ENCODE measurements at regions not wholly inside any gene's neighbourhood (a gene's known extent, or its start where the extent isn't known, plus 50 kb on each side); places are given as distances from the start of the nearest gene placed in this dataset.

DNA sequence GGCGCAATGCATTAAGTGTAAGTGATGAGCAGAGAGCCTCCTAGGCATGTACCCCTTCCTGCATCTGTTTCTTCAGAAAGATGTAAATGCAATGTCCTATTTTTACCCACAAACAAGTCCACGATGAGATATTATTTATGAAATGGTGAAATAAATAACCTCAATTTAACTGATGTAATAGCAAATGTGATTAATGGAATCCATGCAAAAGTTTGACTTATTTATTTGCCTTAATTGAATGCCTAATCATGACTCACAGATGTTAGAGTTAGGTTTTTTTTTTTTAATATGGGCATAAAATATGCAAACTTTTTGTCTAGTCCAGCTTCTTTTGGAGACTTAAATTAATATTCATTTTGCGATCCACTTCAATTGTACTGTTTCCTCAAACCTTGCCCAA lies 67.7 kb upstream of the ITGA4 start:
- H3K79me2 ChIP-seq (ENCODE audit: low read length) = no peaks in the 10 kb centered on the region
- H3K4me2 ChIP-seq (ENCODE audit: low read length) = no peak overlapping the region
- no peaks in the 10 kb centered on the region for H3K9me3 ChIP-seq (ENCODE audit: insufficient read depth, low read length)
- no peak overlapping the region for H3K4me3 ChIP-seq (ENCODE audit: low read length)
- H3K9ac ChIP-seq (ENCODE audit: low read length) = no peak overlapping the region
- H3K27me3 ChIP-seq (ENCODE audit: low read depth, low read length) = no peaks in the 10 kb centered on the region
- TF ChIP-seq, protein P1, sequence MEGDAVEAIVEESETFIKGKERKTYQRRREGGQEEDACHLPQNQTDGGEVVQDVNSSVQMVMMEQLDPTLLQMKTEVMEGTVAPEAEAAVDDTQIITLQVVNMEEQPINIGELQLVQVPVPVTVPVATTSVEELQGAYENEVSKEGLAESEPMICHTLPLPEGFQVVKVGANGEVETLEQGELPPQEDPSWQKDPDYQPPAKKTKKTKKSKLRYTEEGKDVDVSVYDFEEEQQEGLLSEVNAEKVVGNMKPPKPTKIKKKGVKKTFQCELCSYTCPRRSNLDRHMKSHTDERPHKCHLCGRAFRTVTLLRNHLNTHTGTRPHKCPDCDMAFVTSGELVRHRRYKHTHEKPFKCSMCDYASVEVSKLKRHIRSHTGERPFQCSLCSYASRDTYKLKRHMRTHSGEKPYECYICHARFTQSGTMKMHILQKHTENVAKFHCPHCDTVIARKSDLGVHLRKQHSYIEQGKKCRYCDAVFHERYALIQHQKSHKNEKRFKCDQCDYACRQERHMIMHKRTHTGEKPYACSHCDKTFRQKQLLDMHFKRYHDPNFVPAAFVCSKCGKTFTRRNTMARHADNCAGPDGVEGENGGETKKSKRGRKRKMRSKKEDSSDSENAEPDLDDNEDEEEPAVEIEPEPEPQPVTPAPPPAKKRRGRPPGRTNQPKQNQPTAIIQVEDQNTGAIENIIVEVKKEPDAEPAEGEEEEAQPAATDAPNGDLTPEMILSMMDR (IDR thresholded peaks at IDR 0.05; ENCODE audit: low read depth, low read length) = no peak
- TF ChIP-seq EZH2phosphoT487 (IDR thresholded peaks at IDR 0.05; ENCODE audit: low read depth) = no peak
- no peaks in the 10 kb centered on the region for H3K36me3 ChIP-seq (replicated peaks; ENCODE audit: low read depth, low read length)
- H3K4me1 ChIP-seq (ENCODE audit: low read length) = peaks cover 5% of the 10 kb centered on the region
- H2AFZ ChIP-seq (ENCODE audit: low read depth, low read length) = no peak overlapping the region
- no peaks in the 10 kb centered on the region for H4K20me1 ChIP-seq (ENCODE audit: insufficient read depth, low read length)
- no peak overlapping the region for H3K27ac ChIP-seq (ENCODE audit: low read length)

DNA sequence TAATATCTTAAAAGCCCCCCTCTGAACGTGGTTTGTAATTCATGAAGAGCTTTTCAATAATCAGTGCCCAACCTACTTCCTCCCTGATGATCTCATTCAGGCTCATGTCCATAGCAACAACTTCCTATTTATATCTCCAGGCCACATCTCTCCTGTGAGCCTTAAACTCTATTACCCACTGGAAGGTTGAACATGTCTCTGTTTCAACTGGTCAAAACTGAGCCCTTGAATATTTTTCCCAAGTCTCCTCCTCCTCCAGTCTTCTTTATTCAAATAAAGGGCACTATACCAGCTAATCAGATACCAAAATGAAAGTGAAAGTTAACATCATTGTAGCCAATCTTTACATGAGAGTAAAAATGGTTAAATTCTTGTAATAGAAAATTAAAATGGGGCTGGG lies 63.7 kb upstream of the ITGA4 start:
- Histone ChIP-seq H3K27me3 (ENCODE audit: low read depth, low read length) (no peaks in the 10 kb centered on the region), H3K36me3 (replicated peaks; ENCODE audit: low read depth, low read length) (no peaks in the 10 kb centered on the region), H3K9ac (ENCODE audit: low read length) (no peak overlapping the region), H3K79me2 (ENCODE audit: low read length) (no peaks in the 10 kb centered on the region), H2AFZ (ENCODE audit: low read depth, low read length) (peak overlapping the region; percentile 98), H3K9me3 (ENCODE audit: insufficient read depth, low read length) (no peaks in the 10 kb centered on the region), H3K4me1 (ENCODE audit: low read length) (peaks cover 5% of the 10 kb centered on the region), H3K4me3 (ENCODE audit: low read length) (peak overlapping the region; percentile 56), H4K20me1 (ENCODE audit: insufficient read depth, low read length) (no peaks in the 10 kb centered on the region), H3K4me2 (ENCODE audit: low read length) (peak overlapping the region; percentile 71), H3K27ac (ENCODE audit: low read length) (no peak overlapping the region)
- TF ChIP-seq EZH2phosphoT487 (IDR thresholded peaks at IDR 0.05; ENCODE audit: low read depth) = no peak
- TF ChIP-seq, protein P1 (IDR thresholded peaks at IDR 0.05; ENCODE audit: low read depth, low read length) = no peak

GRCh38 chr2:181394741-181395437 lies 62.3 kb upstream of the ITGA4 start:
- Histone ChIP-seq H3K79me2 (ENCODE audit: low read length) (no peaks in the 10 kb centered on the region), H3K27ac (ENCODE audit: low read length) (no peak overlapping the region)

DNA sequence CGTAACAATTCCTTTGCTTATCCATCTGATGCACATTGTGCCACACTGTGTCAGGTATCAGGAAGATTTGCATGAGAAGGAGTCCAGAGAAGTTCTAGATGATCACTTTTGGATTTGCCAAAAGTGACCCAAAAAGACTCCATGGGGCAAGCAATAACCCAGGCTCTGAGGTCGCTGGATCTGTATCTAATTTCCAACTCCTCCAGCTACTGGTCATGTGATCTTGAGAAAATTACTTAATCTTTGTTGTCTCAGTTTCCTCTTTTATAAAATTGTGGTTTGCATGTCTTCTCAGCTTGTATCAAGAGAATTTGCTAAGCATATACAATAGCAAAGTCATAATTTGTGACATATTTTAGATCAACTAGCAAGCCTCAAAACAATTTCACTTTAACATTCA lies 61.3 kb upstream of the ITGA4 start:
- Histone ChIP-seq H3K27me3 (ENCODE audit: low read depth, low read length) (no peaks in the 10 kb centered on the region), H2AFZ (ENCODE audit: low read depth, low read length) (no peak overlapping the region), H4K20me1 (ENCODE audit: insufficient read depth, low read length) (no peaks in the 10 kb centered on the region), H3K27ac (ENCODE audit: low read length) (no peak overlapping the region), H3K4me2 (ENCODE audit: low read length) (no peak overlapping the region), H3K79me2 (ENCODE audit: low read length) (no peaks in the 10 kb centered on the region), H3K9me3 (ENCODE audit: insufficient read depth, low read length) (no peaks in the 10 kb centered on the region), H3K36me3 (replicated peaks; ENCODE audit: low read depth, low read length) (no peaks in the 10 kb centered on the region), H3K9ac (ENCODE audit: low read length) (no peak overlapping the region), H3K4me1 (ENCODE audit: low read length) (peaks cover 5% of the 10 kb centered on the region), H3K4me3 (ENCODE audit: low read length) (no peak overlapping the region)
- TF ChIP-seq, protein P1 (IDR thresholded peaks at IDR 0.05; ENCODE audit: low read depth, low read length) = no peak
- TF ChIP-seq EZH2phosphoT487 (IDR thresholded peaks at IDR 0.05; ENCODE audit: low read depth) = no peak

More at GRCh38 chr2:181394741-181395437, 62.3 kb upstream of the ITGA4 start:
- Histone ChIP-seq H3K4me3 (ENCODE audit: low read length) (no peak overlapping the region), H2AFZ (ENCODE audit: low read depth, low read length) (0 out of 2 replicates have a peak overlapping the region, but pooled peaks have one; percentile 38), H3K9me3 (ENCODE audit: insufficient read depth, low read length) (no peaks in the 10 kb centered on the region), H3K27me3 (ENCODE audit: low read depth, low read length) (no peaks in the 10 kb centered on the region), H3K4me1 (ENCODE audit: low read length) (peaks cover 5% of the 10 kb centered on the region), H4K20me1 (ENCODE audit: insufficient read depth, low read length) (no peaks in the 10 kb centered on the region), H3K4me2 (ENCODE audit: low read length) (no peak overlapping the region), H3K9ac (ENCODE audit: low read length) (no peak overlapping the region), H3K36me3 (replicated peaks; ENCODE audit: low read depth, low read length) (no peaks in the 10 kb centered on the region)
- TF ChIP-seq, protein P1 (IDR thresholded peaks at IDR 0.05; ENCODE audit: low read depth, low read length) = no peak
- no peak for TF ChIP-seq EZH2phosphoT487 (IDR thresholded peaks at IDR 0.05; ENCODE audit: low read depth)
